SK-N-MC (cell line): ENCODE measurements at regions not wholly inside any gene's neighbourhood (a gene's known extent, or its start where the extent isn't known, plus 50 kb on each side); places are given as distances from the start of the nearest gene placed in this dataset.
"Not testable (repeated sequence)": the region's sequence is repeated elsewhere in the genome, so short reads cannot be mapped to it uniquely, and the experiment has no call there.

ENCODE experiments used
- EZH2 ChIP-seq: fragments of 200-600 bp; sonication (generic); IDR thresholded peaks from one replicate; pipeline ENCODE4 v1.6.1; 2017; ENCODE audit warnings: antibody characterized with exemption
- FOXP2 ChIP-seq: optimal IDR thresholded peaks from 2 replicates; pipeline ENCODE3; 2011; ENCODE audit warnings: mild to moderate bottlenecking, moderate library complexity; ENCODE audit not compliant: insufficient read depth; ENCODE audit errors: extremely low read length, control extremely low read depth
- POLR2AphosphoS5 ChIP-seq: IDR thresholded peaks from 2 replicates; pipeline ENCODE4 v1.6.1; 2012; ENCODE audit warnings: mild to moderate bottlenecking, low read depth, low read length, borderline replicate concordance

- TF ChIP-seq EZH2, POLR2AphosphoS5, FOXP2: not testable (repeated sequence)
Observed at GRCh38 chr10:38451306-38451967, 357.3 kb downstream of the ZNF37A start.
